HL-60 (cell line): ENCODE measurements at regions not wholly inside any gene's neighbourhood (a gene's known extent, or its start where the extent isn't known, plus 50 kb on each side); places are given as distances from the start of the nearest gene placed in this dataset.

ENCODE experiments used
- DNase-seq, 2 experiments: peaks; one replicate each; pipeline ENCODE4 v3.0.0-alpha.2; 2010 to 2020; ENCODE audit warnings: low read depth in 1 of 2, low spot score in 1 of 2
- H3K27ac ChIP-seq: fragments of 250-450 bp; sonication (Bioruptor Pico); replicated peaks from 2 replicates; pipeline ENCODE4 v1.5.1; 2020; ENCODE audit warnings: mild to moderate bottlenecking, moderate library complexity
- H3K27me3 ChIP-seq: fragments of 250-450 bp; sonication (Bioruptor Pico); 2 replicates; pipeline ENCODE4 v1.5.1; 2021; ENCODE audit warnings: mild to moderate bottlenecking, moderate library complexity; ENCODE audit not compliant: insufficient read depth, poor library complexity, severe bottlenecking
- H3K4me3 ChIP-seq: replicated peaks from 2 replicates; pipeline ENCODE4 v1.5.1; 2011; ENCODE audit warnings: mild to moderate bottlenecking, control low read depth, low read length; ENCODE audit not compliant: insufficient read depth
- GABPA ChIP-seq: IDR thresholded peaks from 2 replicates; pipeline ENCODE4 v1.6.1; 2012; ENCODE audit warnings: low read depth
- POLR2AphosphoS5 ChIP-seq: IDR thresholded peaks from 2 replicates; pipeline ENCODE4 v1.6.1; 2012; ENCODE audit warnings: low read depth
- SPI1 ChIP-seq: IDR thresholded peaks from 2 replicates; pipeline ENCODE4 v1.6.1; 2012; ENCODE audit warnings: low read depth, mild to moderate bottlenecking, borderline replicate concordance
- TF ChIP-seq, protein P1 (sequence below): IDR thresholded peaks from one replicate; pipeline ENCODE4 v1.5.1; 2011; ENCODE audit warnings: low read length, control low read depth, inconsistent platforms; ENCODE audit not compliant: insufficient read depth
- TF ChIP-seq, protein P2 (sequence below): IDR thresholded peaks from 2 replicates; pipeline ENCODE4 v1.6.1; 2012; ENCODE audit warnings: low read depth; ENCODE audit not compliant: insufficient replicate concordance

DNA sequence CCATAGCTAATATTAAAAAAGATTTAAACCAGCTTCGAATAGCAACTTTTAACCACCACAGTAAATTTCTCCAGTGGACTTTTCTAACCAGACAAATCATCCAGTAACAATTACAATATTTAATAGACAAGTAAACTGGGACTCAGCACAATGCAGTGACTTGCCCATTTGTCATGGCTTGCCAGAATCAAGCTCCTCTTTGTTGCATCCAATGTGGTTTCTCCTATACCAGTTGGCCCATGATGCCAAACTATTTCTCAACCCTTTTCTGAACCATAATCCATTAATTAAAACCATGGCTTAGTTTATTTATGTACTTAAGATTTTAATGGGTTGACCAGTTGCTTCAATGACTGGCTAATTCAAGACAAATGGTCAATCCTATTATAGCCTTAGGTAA, 64.4 kb downstream of the DIO2 start:
- TF ChIP-seq POLR2AphosphoS5 (no peak), GABPA (no peak), SPI1 (no peak)
- TF ChIP-seq, protein P1, sequence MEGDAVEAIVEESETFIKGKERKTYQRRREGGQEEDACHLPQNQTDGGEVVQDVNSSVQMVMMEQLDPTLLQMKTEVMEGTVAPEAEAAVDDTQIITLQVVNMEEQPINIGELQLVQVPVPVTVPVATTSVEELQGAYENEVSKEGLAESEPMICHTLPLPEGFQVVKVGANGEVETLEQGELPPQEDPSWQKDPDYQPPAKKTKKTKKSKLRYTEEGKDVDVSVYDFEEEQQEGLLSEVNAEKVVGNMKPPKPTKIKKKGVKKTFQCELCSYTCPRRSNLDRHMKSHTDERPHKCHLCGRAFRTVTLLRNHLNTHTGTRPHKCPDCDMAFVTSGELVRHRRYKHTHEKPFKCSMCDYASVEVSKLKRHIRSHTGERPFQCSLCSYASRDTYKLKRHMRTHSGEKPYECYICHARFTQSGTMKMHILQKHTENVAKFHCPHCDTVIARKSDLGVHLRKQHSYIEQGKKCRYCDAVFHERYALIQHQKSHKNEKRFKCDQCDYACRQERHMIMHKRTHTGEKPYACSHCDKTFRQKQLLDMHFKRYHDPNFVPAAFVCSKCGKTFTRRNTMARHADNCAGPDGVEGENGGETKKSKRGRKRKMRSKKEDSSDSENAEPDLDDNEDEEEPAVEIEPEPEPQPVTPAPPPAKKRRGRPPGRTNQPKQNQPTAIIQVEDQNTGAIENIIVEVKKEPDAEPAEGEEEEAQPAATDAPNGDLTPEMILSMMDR: no peak
- TF ChIP-seq, protein P2, sequence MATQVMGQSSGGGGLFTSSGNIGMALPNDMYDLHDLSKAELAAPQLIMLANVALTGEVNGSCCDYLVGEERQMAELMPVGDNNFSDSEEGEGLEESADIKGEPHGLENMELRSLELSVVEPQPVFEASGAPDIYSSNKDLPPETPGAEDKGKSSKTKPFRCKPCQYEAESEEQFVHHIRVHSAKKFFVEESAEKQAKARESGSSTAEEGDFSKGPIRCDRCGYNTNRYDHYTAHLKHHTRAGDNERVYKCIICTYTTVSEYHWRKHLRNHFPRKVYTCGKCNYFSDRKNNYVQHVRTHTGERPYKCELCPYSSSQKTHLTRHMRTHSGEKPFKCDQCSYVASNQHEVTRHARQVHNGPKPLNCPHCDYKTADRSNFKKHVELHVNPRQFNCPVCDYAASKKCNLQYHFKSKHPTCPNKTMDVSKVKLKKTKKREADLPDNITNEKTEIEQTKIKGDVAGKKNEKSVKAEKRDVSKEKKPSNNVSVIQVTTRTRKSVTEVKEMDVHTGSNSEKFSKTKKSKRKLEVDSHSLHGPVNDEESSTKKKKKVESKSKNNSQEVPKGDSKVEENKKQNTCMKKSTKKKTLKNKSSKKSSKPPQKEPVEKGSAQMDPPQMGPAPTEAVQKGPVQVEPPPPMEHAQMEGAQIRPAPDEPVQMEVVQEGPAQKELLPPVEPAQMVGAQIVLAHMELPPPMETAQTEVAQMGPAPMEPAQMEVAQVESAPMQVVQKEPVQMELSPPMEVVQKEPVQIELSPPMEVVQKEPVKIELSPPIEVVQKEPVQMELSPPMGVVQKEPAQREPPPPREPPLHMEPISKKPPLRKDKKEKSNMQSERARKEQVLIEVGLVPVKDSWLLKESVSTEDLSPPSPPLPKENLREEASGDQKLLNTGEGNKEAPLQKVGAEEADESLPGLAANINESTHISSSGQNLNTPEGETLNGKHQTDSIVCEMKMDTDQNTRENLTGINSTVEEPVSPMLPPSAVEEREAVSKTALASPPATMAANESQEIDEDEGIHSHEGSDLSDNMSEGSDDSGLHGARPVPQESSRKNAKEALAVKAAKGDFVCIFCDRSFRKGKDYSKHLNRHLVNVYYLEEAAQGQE: no peak
- no peak overlapping the region for H3K27ac ChIP-seq
- DNase-seq: no peak
- no peak overlapping the region for H3K4me3 ChIP-seq
- H3K27me3 ChIP-seq: no peaks in the 10 kb centered on the region

DNA sequence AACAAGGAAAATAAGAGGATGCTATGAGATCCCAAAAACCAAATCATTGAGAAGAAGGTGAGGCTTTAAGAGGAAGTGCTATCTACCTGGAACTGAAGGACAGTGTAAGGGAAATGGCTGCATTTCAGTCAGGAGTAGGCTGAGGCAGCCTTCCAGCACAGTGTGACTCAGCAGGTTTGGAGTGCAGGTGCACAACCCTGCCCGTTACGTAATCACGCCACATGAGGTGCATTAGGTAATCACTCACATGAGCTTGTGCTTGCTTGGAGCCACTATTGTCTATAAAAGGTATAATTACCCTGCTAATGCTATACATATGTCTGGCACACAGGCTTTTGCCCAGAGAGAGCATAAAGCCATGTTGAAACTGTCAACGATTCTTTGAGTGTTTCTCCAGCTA, 74.9 kb downstream of the DIO2 start:
- H3K27ac ChIP-seq: no peak overlapping the region
- no peak for DNase-seq
- H3K27me3 ChIP-seq: no peaks in the 10 kb centered on the region
- TF ChIP-seq GABPA (no peak), POLR2AphosphoS5 (no peak), SPI1 (no peak)
- TF ChIP-seq, protein P1: no peak
- TF ChIP-seq, protein P2: no peak
- no peak overlapping the region for H3K4me3 ChIP-seq

DNA sequence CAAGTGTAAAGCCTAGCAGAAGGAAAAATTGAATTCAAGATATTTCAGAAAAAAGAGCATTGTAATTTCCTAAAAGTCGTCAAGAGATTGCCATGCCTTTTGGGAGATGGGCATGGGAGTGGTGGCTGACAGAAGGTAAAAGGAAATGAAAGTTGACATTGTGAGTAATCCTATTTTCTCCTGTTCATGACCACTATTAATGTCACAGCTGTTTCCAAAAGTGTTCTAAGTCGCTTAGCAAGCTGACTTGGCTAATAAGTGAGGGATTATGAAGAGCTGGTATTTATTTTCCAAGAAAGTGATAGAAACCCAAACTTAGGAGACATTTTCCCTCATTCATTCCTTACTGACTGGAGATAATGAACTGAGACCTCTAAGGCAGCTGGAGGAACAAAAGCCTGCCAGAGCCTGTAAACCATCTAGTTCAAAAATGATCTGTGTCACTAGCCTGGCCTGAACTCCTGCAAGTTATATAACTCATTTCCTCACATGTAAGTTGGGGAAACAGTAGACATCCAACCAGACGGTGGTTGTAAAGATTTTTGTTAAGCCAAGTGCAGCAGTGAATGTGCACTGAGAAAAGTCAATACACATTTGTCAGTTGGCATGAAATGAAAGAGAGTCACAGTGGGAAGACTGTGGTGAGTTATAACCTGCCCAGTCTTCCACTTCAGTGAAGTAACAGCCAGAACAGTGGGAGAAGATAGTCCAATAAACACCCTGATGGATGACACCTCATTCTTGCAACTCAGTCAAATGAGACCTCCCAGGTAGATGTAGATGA, 75.8 kb downstream of the DIO2 start:
- no peak for DNase-seq
- TF ChIP-seq GABPA: no peak
- TF ChIP-seq SPI1: no peak
- no peak for TF ChIP-seq POLR2AphosphoS5
- TF ChIP-seq, protein P1: no peak
- TF ChIP-seq, protein P2: no peak
- Histone ChIP-seq H3K27ac (no peak overlapping the region), H3K4me3 (no peak overlapping the region), H3K27me3 (no peaks in the 10 kb centered on the region)
